CD4-positive, alpha-beta T cell treated with Interleukin-15 for 4 hours (primary cell): ENCODE measurements at regions not wholly inside any gene's neighbourhood (a gene's known extent, or its start where the extent isn't known, plus 50 kb on each side); places are given as distances from the start of the nearest gene placed in this dataset.

Source experiments
- DNase-seq: peaks from one replicate; pipeline ENCODE4 v3.0.0-alpha.2; 2020; ENCODE audit warnings: low spot score

DNA sequence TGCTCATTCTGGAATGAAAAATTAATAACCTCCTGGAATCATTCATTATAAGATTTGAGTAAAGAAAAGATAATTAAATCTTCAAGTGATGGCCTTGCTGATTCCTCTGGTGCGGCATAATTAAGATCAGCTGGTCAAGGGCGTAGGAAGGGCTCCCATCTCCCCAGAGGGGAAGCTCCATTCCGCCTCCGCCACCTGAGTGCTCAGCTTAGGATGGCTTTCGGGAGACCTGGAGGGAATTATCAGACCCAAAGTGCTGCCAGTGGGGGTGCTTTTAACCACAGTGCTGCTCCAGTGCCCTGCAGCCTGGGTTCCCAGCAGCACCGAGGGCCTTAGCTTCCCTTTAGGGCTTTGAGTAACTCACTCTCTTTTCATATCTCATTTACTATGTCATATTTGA lies 556.6 kb upstream of the RGMA start:
- no peak for DNase-seq

DNA sequence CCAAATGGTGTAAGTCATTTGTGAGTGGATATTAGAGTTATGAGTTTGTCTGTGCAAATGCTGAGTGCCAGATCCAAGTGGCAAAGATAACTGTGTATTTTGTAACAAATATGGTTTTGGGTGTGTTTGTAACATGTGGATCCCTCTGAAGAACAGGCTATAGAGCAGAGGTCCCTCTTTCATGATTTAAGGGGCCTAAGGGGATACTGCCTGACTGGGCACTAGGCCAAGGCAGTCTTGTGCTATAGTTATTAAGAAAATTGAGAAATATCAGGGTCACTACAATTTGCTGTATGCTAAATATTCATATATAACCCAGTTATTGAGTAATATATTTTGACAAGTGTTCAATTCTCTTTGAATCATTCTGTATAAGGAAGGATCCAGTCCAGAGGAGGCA lies 555.6 kb upstream of the RGMA start:
- DNase-seq, result no peak

- DNase-seq, result no peak
Measured at GRCh38 chr15:93640411-93640962, 551.5 kb upstream of the RGMA start.

- no peak for DNase-seq
Measured at GRCh38 chr15:93631958-93632618, 543.1 kb upstream of the RGMA start.

DNA sequence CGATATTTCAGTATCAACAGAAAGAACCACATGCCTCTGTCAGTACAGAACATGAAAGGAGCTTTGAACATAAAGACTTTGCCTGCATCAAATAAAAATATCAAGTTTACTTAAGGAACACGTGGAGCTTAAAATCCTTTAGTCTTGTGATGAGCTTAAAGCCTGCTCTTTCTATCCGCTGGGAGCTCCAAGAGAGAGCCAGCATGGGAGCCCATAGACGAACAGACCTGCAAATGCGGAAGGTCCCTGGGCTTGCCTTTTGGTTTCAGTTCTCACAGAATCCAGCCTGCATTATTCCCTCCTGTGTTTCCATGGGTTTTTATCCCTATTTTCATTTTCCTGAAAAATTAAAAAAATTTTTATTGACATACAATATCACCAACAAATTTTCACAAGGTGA lies 530.6 kb upstream of the RGMA start:
- no peak for DNase-seq

- DNase-seq, result no peak
Measured at GRCh38 chr15:93617443-93617842, 528.4 kb upstream of the RGMA start.

DNA sequence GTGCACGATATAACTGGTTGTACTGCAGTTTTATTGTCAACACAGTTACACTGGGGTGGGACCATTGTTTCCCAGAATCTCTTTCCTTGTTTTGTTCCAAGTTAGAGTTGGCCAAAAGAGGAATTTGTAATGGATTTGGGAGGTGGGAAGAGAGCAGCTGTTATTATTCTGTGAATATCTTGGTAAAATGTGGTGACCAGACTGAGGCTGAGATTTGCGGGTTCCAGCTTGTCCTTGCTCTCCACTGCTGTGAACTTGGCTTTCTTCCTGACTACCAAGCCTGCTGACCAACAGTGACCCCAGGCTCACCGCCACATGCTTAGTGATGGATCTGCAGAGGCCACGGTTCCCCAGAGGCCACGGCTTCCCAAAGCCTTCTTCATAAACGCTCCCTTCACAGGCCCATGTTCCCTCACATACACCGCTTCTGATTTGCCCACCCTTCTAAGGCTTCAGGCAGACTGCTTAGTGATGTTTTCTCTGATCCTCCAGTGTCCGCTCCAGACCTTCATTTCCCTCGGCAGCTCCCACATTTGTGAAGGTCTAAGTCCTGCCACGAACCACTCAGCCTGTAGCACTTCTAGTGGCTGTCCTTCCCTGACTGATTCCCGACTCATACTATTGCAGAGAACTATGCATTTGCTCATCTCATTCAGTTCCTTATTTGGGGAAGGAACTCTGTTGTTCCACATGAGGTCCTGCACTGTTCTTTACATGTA lies 525.5 kb upstream of the RGMA start:
- no peak for DNase-seq

DNA sequence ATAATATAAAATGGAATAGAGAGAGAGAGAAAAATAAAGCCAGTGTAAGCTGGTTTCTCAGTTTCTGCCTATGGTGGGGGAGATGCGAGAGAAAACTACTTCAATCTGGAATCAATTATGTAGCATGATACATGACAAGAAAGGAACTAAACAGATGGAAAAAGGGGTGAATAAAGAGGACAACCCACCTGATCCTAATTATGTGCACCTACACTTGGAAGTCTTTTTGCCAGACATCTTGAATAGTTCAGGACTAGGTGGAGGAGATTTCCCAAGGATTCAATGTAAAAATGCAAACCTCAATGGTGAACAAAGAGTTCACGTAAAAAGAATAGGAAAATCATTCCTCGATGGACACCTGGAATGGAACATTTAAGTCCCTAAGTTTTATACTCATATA lies 524.4 kb upstream of the RGMA start:
- DNase-seq, result no peak

- no peak for DNase-seq
Measured at GRCh38 chr15:93612953-93613352, 523.9 kb upstream of the RGMA start.

GRCh38 chr15:93610944-93611343 lies 521.9 kb upstream of the RGMA start:
- DNase-seq, result no peak

GRCh38 chr15:93608643-93609148 lies 519.7 kb upstream of the RGMA start:
- no peak for DNase-seq

DNA sequence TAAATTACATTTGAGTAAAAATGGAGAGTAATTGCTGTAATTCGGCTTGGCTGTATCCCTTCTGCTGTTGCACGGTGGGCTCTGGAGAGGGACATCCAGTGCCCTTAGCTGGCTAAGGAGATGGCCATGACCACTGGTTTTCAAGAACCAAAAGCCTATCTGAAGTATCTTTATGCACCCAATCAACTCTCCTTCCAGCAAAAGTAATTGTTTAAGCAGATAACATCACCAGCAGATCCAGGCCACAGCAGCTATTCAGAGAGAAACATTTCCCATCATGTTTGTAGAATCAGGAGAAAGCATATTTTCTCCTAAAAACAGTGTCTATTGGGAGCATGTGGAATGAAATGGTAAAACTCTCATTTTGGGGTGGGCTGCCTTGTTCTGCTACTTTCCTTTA lies 514.5 kb upstream of the RGMA start:
- DNase-seq, result no peak

- no peak for DNase-seq
Measured at GRCh38 chr15:93587059-93587521, 498.1 kb upstream of the RGMA start.

- DNase-seq, result no peak
Measured at GRCh38 chr15:93585012-93585411, 496.0 kb upstream of the RGMA start.

- DNase-seq, result no peak
Measured at GRCh38 chr15:93583968-93584367, 495.0 kb upstream of the RGMA start.

GRCh38 chr15:93583552-93583951 lies 494.5 kb upstream of the RGMA start:
- no peak for DNase-seq

DNA sequence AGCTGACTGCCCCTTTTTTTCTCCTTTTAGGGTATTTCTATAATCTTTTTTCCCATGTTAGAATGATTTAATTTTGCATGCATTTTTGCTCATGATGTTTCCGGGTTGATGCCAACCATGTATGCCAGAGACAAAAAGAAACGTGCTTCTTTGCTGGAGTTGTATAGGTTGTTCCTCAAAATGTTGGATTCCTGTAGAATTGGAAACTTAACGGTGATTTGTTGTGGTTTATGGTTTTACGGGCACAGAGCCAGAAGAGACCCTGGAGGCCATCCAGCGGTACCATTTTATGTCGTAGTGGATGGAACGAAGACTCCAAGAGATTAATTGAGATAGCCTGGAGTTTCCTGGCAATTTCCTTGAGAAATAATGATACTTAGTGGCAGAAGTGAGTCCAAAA lies 481.5 kb upstream of the RGMA start:
- DNase-seq, result no peak

DNA sequence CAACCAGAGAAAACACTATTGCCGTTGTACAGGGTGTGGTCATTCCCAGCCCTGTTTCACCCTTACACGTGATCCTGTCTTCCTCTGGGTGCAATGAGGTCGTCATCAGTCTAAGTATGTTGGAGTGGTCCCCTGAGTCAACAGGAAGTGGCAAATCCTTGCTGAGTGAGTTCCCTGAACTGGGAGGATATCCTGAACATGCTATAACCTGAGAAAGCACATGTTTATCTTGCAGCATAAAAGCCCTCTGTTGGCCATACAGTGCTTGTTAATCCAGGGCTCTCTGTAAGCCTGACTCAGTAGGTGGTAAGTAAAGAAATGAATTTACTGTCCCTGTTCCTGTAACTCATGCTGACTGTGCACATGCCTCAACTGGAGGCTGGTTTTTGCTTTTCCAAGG lies 477.8 kb upstream of the RGMA start:
- DNase-seq, result no peak

GRCh38 chr15:93565201-93565600 lies 476.2 kb upstream of the RGMA start:
- DNase-seq, result no peak

- DNase-seq, result no peak
Measured at GRCh38 chr15:93563218-93563617, 474.2 kb upstream of the RGMA start.

DNA sequence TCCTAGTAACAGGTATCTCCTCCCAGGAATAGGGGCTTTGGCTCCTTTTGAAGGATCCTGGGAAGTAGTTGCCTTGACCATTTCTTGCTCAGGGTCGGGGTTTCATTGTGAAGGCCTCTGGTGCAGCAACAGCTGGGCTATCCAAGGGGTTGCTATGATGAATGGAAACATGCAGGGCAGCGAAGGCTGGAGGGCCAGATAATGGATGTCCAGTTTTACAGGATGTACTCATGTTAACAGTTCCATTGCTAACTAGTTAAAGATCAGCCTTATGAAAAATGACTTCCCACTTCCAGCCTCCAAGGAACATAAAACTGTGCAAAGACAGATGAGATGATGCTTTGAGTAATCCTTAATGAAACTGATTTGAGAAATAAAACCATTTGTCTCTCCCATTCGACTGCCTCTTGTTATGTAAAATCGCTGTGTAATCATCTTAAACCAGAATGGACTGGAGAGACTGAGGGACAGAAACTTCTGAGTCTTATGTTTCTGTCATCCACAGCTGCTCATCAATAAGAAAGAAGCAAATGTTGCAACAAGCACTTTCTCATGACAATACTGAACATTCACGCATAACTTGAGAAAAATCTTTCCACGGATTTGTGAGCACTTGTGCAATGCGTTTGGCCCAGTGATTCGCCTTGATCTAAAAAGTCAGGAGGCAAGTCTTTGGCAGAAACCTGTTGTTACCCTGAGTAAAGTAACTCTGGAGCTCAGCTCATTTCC lies 473.5 kb upstream of the RGMA start:
- no peak for DNase-seq

DNA sequence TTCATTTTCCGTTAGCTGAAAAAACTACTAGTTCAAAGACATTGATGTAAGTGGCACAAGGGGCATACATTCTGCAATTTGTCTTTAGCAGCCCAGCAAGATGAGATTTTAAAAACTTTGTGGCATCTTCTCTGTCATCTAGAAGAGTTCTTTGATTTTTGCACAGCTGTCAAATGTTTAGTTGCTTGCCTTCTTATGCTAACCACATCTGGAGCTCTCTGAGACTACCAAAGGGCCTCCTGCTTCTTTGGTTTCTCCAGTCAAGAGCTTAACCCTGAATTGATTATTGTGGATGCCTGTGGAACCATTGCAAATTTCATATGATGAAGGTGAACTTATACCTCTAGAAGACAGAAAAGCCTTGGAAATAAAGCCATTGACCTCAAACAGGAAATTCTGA lies 468.7 kb upstream of the RGMA start:
- no peak for DNase-seq
